Motor neuron (in vitro differentiated cells): ENCODE measurements at regions not wholly inside any gene's neighbourhood (a gene's known extent, or its start where the extent isn't known, plus 50 kb on each side); places are given as distances from the start of the nearest gene placed in this dataset.
"Not testable (repeated sequence)": the region's sequence is repeated elsewhere in the genome, so short reads cannot be mapped to it uniquely, and the experiment has no call there.

Experiments
- ATAC-seq, 8 experiments: fragments of 200-7000 bp; cut with Tn5 transposase; replicated peaks in 6 of 8; 2 replicates each; pipeline ENCODE4 v1.8.0; 2021; ENCODE audit warnings: mild to moderate bottlenecking in 8 of 8, moderate library complexity in 8 of 8
- H3K27ac ChIP-seq, 2 donors: fragments of 250-450 bp; sonication (Bioruptor Pico); 2 replicates each; pipeline ENCODE4 v1.9.0; 2021; ENCODE audit warnings: antibody characterized with exemption in 2 of 2, mild to moderate bottlenecking in 2 of 2, moderate library complexity in 1 of 2
- H3K4me1 ChIP-seq, 2 donors: fragments of 250-450 bp; sonication (Bioruptor Pico); replicated peaks in 1 of 2; 2 replicates each; pipeline ENCODE4 v1.6.1; 2021; ENCODE audit warnings: antibody characterized with exemption in 2 of 2, mild to moderate bottlenecking in 2 of 2, moderate library complexity in 1 of 2
- H3K4me3 ChIP-seq, 5 donors: fragments of 250-450 bp; sonication (Bioruptor Pico); 2 replicates each; pipeline ENCODE4 v1.9.0; 2021; ENCODE audit warnings: antibody characterized with exemption in 5 of 5, mild to moderate bottlenecking in 5 of 5, moderate library complexity in 4 of 5
- WGBS, 10 experiments: fragments of 450-650 bp; shearing (Covaris generic); methylation state at CpG; one replicate each; pipeline ENCODE4 v1.0.0; 2022; 5-methylcytosine and 5-hydroxymethylcytosine counted together
- in situ Hi-C, 9 experiments: fragments of 400-800 bp; cut with MboI; loops; one replicate each; pipeline ENCODE4 v1.15.0; 2021; ENCODE audit warnings: low sequenced_read_pairs in 9 of 9, low pct_unique_long_range_greater_than_20kb in 2 of 9; ENCODE audit not compliant: unreplicated experiment in 9 of 9

GRCh38 chr10:4403638-4404252 lies 422.3 kb upstream of the AKR1E2 start:
- H3K4me1 ChIP-seq: peaks cover 0 to 12% of the 10 kb centered on the region in 2 donors
- in situ Hi-C loops: no loop called here
- H3K27ac ChIP-seq: no peak overlapping the region
- no peak for ATAC-seq
- WGBS, 10 experiments: 90 to 100% (median 94%) methylated on average over 2 to 19 of the region's 24 CpGs; no CpG with 5 or more reads in 2 of the 10 experiments
- H3K4me3 ChIP-seq: no peak overlapping the region

GRCh38 chr10:4401080-4401479 lies 424.9 kb upstream of the AKR1E2 start:
- H3K27ac ChIP-seq, H3K4me1 ChIP-seq, ATAC-seq, in situ Hi-C loops, H3K4me3 ChIP-seq: not testable (repeated sequence)
- WGBS, 10 experiments: 92 to 100% (median 100%) methylated on average over 1 to 4 of the region's 4 CpGs; no CpG with 5 or more reads in 1 of the 10 experiments

- H3K4me1 ChIP-seq: no peaks in the 10 kb centered on the region
- H3K4me3 ChIP-seq: no peak overlapping the region
- in situ Hi-C loops: no loop called here
- ATAC-seq: no peak
- WGBS, 10 experiments: 17 to 100% (median 65%) methylated on average over 1 to 3 of the region's 3 CpGs
- no peak overlapping the region for H3K27ac ChIP-seq
These were observed 426.5 kb upstream of the AKR1E2 start for GRCh38 chr10:4399556-4399955.

- no peak for ATAC-seq
- no peak overlapping the region for H3K27ac ChIP-seq
- in situ Hi-C loops: no loop called here
- 65 to 100% (median 89%) methylated on average over 1 to 3 of the region's 3 CpGs for WGBS, 10 experiments
- H3K4me1 ChIP-seq: no peaks in the 10 kb centered on the region
- H3K4me3 ChIP-seq: no peak overlapping the region
These were observed 427.4 kb upstream of the AKR1E2 start for GRCh38 chr10:4398602-4399001.

GRCh38 chr10:4397337-4397736 lies 428.7 kb upstream of the AKR1E2 start:
- in situ Hi-C loops: no loop called here
- ATAC-seq: no peak
- WGBS, 10 experiments: 40 to 100% (median 89%) methylated on average over 1 to 3 of the region's 3 CpGs; no CpG with 5 or more reads in 2 of the 10 experiments
- H3K4me1 ChIP-seq: no peaks in the 10 kb centered on the region
- no peak overlapping the region for H3K4me3 ChIP-seq
- no peak overlapping the region for H3K27ac ChIP-seq

GRCh38 chr10:4396401-4397283 lies 429.4 kb upstream of the AKR1E2 start:
- ATAC-seq: no peak
- in situ Hi-C loops: no loop called here
- Histone ChIP-seq H3K27ac (no peak overlapping the region), H3K4me1 (no peaks in the 10 kb centered on the region), H3K4me3 (no peak overlapping the region)
- WGBS, 10 experiments: 53 to 95% (median 91%) methylated on average over 2 to 8 of the region's 9 CpGs

- Histone ChIP-seq H3K27ac (no peak overlapping the region), H3K4me1 (no peaks in the 10 kb centered on the region), H3K4me3 (no peak overlapping the region)
- 48 to 100% (median 96%) methylated on average over 1 to 6 of the region's 6 CpGs; no CpG with 5 or more reads in 1 of the 10 experiments for WGBS, 10 experiments
- in situ Hi-C loops: no loop called here
- ATAC-seq: no peak
These were observed 430.3 kb upstream of the AKR1E2 start for GRCh38 chr10:4395731-4396130.

GRCh38 chr10:4394455-4394854 lies 431.6 kb upstream of the AKR1E2 start:
- in situ Hi-C loops, ATAC-seq, H3K4me1 ChIP-seq, H3K27ac ChIP-seq, H3K4me3 ChIP-seq: not testable (repeated sequence)
- 63 to 100% (median 94%) methylated on average over 1 to 3 of the region's 3 CpGs for WGBS, 10 experiments

GRCh38 chr10:4391683-4392082 lies 434.3 kb upstream of the AKR1E2 start:
- peak in 1 of 8 experiments; percentile 59 for ATAC-seq
- in situ Hi-C loops: no loop called here
- 70 to 100% (median 88%) methylated on average over 1 to 3 of the region's 3 CpGs; no CpG with 5 or more reads in 3 of the 10 experiments for WGBS, 10 experiments
- no peaks in the 10 kb centered on the region for H3K4me1 ChIP-seq
- no peak overlapping the region for H3K4me3 ChIP-seq
- no peak overlapping the region for H3K27ac ChIP-seq

- 70 to 100% (median 97%) methylated on average over 1 to 2 of the region's 2 CpGs; no CpG with 5 or more reads in 4 of the 10 experiments for WGBS, 10 experiments
- Histone ChIP-seq H3K27ac (no peak overlapping the region), H3K4me3 (no peak overlapping the region), H3K4me1 (peaks cover 6 to 8% of the 10 kb centered on the region in 2 donors)
- ATAC-seq: no peak
- in situ Hi-C loops: no loop called here
These were observed 435.8 kb upstream of the AKR1E2 start for GRCh38 chr10:4390219-4390618.

- WGBS, 10 experiments: 50 to 94% (median 86%) methylated on average over 1 to 7 of the region's 7 CpGs; no CpG with 5 or more reads in 1 of the 10 experiments
- ATAC-seq: peak in 5 of 8 experiments; percentile 32 to 67 (median 43)
- H3K27ac ChIP-seq: no peak overlapping the region
- in situ Hi-C loops: no loop called here
- peaks cover 27 to 36% of the 10 kb centered on the region in 2 donors for H3K4me1 ChIP-seq
- no peak overlapping the region for H3K4me3 ChIP-seq
These were observed 440.7 kb upstream of the AKR1E2 start for GRCh38 chr10:4385231-4385870.

GRCh38 chr10:4384245-4384644 lies 441.8 kb upstream of the AKR1E2 start:
- in situ Hi-C loops: no loop called here
- peaks cover 27 to 36% of the 10 kb centered on the region in 2 donors for H3K4me1 ChIP-seq
- no peak overlapping the region for H3K4me3 ChIP-seq
- no peak overlapping the region for H3K27ac ChIP-seq
- WGBS, 10 experiments: 14 to 80% (median 30%) methylated on average over 1 to 4 of the region's 4 CpGs
- ATAC-seq: peak in 5 of 8 experiments; percentile 37 to 83 (median 50)

GRCh38 chr10:4383651-4384098 lies 442.3 kb upstream of the AKR1E2 start:
- no peak overlapping the region for H3K4me3 ChIP-seq
- 6 to 72% (median 42%) methylated on average over 1 to 4 of the region's 4 CpGs for WGBS, 10 experiments
- H3K27ac ChIP-seq: no peak overlapping the region
- peak in 4 of 8 experiments; percentile 22 to 64 (median 26) for ATAC-seq
- peaks cover 27 to 36% of the 10 kb centered on the region in 2 donors for H3K4me1 ChIP-seq
- in situ Hi-C loops: no loop called here
